Putamen (tissue), 1 donor: ENCODE measurements at regions not wholly inside any gene's neighbourhood (a gene's known extent, or its start where the extent isn't known, plus 50 kb on each side); places are given as distances from the start of the nearest gene placed in this dataset.
A peak's percentile ranks its signal among the peaks of the same experiment; 100 is the strongest.
"Not testable (repeated sequence)": the region's sequence is repeated elsewhere in the genome, so short reads cannot be mapped to it uniquely, and the experiment has no call there.

Experiments
- DNase-seq: peaks from one replicate; pipeline ENCODE4 v3.0.0-alpha.2; 2016; ENCODE audit warnings: low spot score

DNA sequence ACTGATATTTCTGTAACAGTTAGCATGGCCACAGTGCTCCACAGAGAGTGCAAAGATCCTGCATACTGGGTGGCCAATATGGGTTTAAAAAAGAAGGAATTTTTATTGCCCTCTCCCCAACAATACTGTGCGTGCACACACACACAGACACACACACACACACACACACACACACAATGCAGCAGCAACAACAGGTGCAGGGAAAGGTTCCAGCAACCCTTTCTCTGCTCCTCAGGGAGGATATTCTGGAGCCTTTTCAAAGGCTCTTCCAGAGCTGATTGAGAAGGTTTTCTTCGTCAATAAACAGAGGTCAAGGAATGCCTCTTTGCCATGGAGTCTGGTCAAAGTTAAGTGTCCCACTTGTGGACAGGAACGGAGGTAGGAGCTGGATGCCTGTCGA, 84.8 kb upstream of the ZFP42 start:
- DNase-seq, result no peak

DNA sequence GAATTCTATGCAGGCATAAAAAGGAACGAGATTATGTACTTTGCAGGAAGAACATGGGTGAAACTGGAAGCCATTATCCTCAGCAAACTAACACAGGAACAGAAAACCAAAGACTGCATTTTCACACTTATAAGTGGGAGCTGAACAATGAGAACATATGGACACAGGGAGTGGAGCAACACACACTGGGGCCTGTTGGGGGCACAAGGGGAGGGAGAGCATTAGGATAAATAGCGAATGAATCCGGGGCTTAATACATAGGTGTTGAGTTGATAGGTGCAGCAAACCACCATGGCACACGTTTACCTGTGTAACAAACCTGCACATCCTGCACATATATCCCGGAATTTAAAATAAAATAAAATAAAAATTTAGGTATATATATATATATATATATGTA, 80.2 kb upstream of the ZFP42 start:
- DNase-seq, result not testable (repeated sequence)

DNA sequence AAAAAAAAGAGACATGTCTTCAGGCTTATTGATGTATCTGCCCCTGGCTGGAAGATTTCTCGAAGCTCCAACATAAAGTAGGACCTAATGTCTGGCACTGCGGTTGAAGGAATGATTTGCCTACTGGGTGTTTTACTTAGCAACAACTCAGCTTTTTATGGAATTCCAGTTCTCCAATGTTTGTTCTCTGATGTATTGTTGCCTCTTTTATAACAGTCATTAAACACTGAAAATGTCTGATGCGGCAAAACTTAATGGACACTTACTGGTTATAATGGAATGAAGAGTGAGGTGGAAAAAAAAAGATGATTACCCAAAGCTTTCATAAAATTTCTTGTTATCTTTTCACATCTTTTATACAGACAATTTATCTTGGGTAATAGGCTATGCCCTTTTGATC, 75.6 kb upstream of the ZFP42 start:
- no peak for DNase-seq

DNA sequence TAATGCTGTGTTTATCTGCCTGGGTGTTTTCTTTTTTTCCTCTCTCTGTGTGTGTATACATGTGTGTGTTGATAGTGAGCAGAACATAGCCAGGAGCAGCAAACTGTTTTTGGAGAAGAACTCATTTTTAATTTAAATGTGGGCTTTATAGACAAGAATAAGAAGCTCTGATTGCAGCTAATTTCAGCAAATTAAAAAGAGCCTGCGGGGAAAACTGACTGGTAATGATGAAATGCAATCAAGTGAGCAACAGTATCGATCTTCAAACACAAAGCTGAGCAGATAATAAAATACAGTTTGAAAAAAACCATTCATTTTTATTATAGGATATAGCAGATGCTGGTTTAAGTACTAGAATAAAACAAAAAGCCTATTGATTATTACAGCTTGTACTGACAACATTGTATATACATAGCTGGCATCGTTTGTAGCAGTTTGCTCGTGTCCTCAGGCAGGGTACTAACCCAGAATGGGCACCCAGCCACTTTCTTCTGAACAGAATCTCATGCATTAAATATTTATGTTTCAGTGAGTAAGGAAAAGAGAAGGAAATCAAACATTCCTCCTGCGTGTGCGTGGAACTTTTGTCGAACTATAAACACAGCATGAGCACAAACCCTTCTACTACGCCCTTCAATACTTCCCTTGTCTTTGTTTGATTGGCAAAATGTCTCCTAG, 73.5 kb upstream of the ZFP42 start:
- DNase-seq, result no peak

DNA sequence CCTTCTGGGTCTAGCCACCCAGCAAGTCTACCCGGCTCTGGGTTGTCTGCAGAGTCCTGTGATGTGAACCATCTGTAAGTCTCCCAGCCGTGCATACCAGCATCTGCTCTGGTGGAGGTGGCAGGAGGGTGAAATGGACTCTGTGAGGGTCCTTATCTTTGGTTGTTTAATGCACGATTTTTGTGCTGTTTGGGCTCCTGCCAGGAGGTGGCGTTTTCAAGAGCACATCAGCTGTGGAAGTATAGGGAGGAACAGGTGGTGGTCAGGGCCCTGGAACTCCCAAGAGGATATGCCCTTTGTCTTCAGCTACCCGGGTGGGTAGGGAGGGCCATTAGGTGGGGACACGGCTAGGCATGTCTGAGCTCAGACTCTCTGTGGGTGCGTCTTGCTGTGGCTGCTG, 66.5 kb upstream of the ZFP42 start:
- DNase-seq, result no peak

DNA sequence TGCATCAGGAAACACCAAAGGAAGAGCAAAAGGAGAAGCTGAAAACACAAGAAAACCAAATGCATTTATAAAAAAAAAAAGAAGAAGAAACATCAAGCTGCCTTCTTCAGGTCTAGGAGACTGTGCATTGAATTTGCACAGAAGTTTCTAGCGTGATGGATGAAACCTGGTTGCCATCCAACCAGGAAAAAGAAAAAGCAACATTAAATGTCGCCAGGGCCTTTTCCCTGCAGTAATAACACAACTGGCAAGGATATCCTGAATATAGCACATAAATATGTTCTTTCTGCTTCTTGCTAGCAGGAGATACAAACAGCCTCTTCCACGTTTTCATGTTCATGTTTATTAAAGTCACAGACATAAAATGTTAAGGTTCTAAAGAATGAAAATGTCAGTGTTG, 60.8 kb upstream of the ZFP42 start:
- DNase-seq, result no peak

DNA sequence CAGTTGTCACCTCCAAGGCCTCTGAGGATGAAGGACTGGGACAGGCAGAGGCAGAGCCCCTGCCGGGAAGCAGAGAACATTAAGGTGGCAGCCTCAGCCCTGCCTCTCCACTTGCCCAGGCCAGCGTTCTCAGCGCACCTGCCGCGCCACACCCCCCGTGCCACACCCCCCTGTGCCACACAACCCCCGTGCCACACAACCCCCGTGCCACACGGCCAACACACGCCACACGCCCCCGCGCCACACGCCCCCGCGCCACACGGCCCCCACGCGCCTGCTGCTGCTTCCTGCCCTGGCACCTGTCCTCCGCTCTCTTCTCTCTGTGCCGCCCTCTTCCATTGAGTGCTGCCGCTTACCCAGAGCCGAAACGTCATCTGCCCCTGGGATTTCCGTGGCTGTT, 58.0 kb upstream of the ZFP42 start:
- no peak for DNase-seq

DNA sequence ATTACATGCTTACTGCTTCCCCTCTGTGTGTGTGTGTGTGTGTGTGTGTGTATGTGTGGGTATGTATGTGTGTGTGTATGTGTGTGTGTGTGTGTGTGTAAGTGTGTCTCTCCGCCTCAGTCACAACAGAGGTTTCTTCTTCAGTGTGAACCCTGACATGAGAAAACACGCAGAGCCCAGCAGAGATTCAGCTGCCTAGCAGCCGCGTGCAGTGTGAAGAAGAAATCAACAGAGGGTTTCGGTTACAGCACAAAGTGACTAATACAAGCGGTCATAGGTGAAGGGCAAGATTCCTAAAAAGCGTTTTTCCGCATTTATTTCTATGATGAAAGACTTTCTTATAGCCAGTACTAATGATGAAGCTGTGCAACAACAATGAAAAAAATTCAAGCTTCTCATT, 55.3 kb upstream of the ZFP42 start:
- DNase-seq, result no peak

DNA sequence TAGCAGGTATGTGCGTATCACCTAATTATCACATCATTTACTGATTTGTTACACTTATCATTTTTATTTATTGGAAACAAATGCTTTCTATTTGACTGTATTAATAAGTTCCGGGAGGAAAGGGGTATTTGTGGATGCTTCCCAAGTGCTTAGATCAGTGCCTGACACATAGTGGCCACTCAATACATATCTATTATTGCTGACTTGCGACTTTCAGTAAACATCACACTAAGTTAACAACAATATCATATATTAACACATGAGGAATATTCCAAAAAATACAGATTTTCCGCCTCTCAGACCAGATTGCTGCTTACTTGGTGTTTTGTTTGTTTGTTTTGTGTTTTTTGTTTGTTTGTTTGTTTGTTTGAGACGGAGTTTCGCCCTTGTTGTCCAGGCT, 52.6 kb upstream of the ZFP42 start:
- no peak for DNase-seq

DNA sequence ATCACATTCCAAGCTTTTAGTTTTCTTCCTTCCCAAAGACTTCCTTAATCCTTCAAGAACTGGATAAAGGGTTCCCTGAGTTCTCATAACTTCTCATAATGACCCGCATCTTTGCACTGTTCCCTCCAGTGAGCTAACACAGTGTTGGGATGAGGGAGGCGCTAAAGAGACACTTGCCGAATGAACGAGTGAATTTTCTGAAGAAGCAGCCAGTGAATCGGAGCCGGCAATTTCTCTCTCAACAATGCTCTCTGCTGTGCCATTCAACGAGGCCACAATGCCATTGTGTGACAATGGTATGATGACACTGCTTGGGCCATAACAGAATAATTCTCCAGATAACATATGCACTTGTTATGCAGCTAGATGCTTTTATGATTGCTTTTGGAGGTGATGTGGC, 51.4 kb upstream of the ZFP42 start:
- peak; percentile 59 for DNase-seq
